Globus pallidus (tissue), 1 donor: ENCODE measurements at regions not wholly inside any gene's neighbourhood (a gene's known extent, or its start where the extent isn't known, plus 50 kb on each side); places are given as distances from the start of the nearest gene placed in this dataset.

Experiments
- DNase-seq: peaks from one replicate; pipeline ENCODE4 v3.0.0-alpha.2; 2015; ENCODE audit warnings: low spot score

DNA sequence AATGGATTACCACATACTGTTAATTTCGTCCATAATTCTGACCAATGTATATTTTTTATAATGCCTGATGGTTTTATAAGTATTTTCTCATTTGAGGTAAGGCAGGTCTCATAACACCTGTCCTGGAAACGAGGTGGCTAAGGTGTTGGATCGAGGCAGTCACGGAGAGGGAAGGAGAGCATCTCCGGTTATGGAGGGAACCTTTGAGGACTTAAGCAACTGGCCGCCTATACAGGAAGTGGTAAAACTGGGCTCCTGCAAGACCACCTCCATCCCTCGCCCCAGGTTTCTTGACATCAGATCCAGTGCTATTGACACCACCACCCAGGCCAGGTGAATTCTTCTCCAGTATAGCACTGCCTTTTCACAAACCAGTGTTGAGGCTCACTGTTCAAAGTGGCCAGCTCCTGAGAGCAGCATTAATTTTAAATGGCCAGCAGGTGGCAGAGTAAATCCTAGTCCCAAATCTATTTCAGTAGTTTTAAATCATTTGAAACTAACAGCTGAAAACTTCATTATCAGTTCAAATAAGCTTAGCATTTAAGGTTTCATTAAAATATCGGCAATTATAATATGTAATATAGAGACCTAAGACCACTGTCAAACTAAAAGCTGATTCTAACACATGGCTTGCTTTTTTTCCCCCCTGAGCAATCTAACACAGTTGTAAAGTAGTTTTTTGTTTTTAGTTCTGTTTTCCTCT, 100.8 kb downstream of the PPM1A start:
- peak; percentile 52 for DNase-seq

DNA sequence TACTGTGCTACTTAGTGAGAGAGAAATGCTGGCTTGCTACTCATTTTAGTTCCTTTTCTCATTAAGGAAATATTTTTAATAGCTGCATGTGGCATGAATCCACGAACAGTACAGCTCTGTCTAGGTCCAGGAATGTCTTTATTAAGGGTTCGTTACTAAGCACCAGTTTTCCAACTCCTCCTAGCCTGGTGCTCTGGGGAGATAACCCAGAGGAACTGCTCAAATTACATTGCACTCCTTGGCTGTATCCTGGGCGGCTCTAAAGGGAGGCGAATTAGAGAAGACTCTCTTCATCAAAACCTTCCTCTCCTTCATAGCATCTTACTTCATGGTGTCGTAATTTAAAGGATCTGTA, 101.3 kb downstream of the PPM1A start:
- no peak for DNase-seq

DNA sequence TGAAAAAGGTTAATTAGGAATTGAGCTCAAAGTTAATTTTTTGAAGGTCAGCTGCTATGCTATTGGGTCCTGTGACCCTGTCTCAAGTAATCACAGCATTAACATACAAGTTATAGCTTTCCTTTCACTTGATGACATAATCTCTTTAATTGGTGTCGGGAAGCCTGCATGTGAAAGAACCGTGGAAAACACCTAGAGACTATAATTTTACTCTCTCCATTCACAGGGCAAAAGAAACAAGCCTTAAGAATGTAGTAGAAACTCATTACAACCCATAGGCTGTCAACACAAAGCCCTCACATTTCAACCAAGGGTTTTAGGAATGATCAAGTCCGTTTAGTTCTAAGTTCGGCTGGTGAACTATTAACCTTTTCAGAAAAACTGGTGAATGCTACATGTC, 104.4 kb downstream of the PPM1A start:
- no peak for DNase-seq

DNA sequence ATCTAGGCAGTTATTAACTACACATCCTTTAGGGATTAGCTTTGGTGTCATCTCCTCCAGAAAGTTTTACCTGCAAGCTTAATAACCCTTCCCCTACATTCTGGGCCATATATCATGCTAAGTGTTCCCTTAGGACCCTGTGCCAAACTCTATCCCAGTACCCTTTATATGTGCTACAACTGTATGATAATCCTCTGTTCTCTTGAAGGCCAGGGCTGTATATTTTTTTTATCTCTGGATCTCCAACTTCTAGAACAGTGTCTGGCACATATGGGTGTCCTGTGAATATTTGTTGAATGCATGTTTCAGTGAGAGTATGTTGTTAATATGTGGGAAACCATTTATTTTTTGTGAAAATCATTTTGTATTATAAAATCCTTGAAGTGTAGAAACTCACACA, 106.7 kb downstream of the PPM1A start:
- DNase-seq = no peak

DNA sequence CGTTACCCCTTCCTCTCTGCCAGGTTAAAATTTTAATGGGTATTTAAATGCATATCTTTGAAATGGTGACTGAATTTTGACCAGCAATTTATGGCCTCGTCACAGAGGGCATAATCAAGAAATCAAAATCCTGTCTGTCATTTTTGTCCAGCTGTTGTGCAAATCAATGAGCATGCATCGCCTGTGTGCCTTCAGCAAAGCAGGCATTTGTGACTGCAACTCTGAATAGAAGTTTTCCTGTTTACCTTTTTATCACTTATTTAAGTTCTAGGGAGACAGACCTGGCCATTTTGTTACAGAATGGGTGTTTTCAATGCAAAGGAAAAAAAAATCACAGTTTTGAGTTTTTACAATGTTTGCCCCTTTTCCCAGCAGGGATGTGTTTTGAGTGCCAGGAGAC, 107.4 kb downstream of the PPM1A start:
- no peak for DNase-seq

DNA sequence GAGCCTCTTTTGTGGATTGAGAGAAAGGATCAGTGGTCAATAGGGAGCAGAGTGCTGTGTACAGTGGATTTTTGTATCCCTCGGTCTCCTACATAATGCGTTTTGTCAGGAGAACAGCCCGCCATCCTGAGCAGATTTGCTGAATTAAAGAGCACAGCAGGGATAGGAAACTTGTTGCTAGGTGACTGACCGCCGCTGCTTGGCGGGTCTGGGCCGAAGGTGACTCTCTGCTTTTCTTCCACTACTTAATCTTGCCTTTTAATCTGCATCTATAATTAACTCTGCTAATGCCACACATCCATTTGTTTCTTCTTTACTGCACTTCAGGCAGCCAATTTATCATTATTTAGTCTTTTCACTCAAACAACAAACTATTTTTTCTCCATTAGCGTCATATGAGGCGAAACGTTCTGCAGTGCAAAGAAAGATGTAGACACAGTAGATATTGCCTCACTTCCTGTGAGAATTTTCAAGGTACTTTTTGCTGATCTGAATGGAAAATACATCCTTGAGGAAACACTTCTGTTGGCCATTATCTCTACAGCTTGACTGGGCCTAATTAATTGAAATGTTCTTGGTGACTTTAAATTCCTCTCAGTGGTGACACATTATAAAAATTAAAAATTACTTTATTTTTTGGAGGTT, 108.0 kb downstream of the PPM1A start:
- no peak for DNase-seq

DNA sequence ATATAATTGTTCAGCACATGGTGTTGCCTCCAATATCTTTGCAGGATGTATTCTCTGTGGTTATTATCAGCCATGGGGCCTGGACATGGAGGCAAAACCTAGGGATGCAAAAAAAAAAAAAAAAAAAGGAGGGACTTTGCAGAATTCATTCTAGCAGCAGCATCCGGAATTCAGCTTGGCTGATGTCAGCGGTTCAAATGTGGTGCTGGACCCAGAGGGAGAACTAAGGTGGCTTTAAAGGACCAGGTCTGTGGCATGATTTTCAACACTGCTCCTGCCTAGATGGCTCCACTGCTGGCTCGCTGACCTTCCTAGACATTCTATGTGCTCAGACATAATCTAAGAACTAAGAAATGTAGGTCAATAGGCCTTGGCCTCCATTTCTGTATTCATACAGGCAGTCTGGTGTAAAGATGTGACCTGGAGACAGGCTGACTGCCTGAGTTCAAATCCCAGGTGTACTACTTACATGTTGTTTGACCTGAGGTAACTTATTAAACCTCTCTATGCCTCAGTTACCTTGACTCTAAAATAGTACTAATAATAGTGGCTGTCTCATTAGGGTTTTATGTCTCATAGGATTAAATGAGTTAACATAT, 108.6 kb downstream of the PPM1A start:
- no peak for DNase-seq

DNA sequence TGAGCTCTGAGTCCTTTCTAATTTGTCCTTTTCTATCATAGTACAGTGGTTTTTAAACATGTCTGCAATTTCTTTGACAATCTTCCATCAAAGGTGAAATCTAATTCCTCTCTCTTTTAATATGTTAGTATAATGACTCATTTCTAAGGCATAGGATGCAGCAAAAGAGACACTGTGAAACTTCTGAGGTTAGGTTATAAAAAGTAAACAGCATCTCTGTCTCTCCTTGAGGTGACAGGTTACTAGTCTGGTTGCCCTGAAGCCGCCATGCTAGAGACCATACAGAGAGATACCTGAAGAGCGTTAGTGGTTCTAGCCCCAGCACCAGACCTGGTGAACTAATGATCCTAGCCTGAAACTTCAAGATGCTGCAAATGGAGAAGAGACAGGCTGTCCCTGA, 114.3 kb downstream of the PPM1A start:
- no peak for DNase-seq

DNA sequence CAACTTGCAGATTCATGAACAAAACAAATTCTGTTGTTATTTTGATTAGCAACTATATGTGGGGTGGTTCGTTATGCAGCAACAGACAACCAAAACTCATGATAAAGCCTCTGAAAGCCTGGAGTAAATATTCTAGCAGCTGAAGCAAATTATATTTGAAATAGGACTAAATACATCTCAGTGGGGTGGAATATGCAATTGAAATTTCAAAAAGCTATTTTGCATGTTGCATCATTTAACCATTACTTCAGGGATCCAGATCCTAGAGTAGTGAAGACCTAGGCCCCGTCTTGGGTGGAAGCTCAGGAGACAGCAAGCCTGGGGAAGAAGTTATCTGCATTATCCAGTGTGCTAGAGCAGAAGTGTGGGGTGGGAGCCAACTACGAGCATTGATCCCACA, 114.7 kb downstream of the PPM1A start:
- DNase-seq = no peak

DNA sequence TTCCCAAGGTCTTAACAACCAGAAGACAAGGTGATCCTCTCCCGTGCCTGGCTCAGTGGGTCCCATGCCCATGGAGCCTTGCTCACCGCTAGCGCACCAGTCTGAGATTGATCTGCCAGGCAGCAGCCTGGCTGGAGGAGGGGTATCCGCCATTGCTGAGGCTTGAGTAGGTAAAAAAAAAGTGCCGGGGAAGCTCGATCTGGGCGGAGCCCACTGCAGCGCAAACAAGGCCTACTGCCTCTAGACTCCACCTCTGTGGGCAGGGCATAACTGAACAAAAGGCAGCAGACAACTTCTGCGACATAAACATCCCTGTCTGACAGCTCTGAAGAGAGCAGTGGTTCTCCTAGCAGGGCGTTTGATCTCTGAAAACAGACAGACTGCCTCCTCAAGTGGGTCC, 104.0 kb downstream of the C14orf39 start:
- DNase-seq = no peak
